HT-29 (cell line): ENCODE measurements at regions not wholly inside any gene's neighbourhood (a gene's known extent, or its start where the extent isn't known, plus 50 kb on each side); places are given as distances from the start of the nearest gene placed in this dataset.
"Not testable (repeated sequence)": the region's sequence is repeated elsewhere in the genome, so short reads cannot be mapped to it uniquely, and the experiment has no call there.

Experiments used
- DNase-seq: peaks from one replicate; pipeline ENCODE4 v3.0.0-alpha.2; 2015; ENCODE audit warnings: low spot score

DNA sequence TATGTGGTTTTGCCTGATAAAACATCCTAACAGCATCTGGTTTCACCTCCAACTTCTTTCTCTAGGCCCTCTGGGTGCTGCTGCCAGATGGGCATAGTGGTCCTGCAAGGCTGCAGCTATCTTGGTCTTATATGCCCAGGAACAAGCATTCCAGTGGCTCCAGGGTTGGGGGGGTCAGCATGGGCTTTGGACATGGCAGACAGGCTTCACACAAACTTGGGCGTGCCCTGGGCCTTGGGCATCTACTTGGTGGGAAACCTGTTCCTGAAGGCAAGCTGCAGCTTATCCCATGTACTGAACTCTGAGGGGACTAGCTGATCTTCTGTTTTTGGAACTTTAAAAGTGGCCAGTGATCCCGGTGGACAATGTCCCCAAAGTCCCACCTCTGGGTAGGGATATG is 54.9 kb upstream of the ZNF678 start:
- no peak for DNase-seq

DNA sequence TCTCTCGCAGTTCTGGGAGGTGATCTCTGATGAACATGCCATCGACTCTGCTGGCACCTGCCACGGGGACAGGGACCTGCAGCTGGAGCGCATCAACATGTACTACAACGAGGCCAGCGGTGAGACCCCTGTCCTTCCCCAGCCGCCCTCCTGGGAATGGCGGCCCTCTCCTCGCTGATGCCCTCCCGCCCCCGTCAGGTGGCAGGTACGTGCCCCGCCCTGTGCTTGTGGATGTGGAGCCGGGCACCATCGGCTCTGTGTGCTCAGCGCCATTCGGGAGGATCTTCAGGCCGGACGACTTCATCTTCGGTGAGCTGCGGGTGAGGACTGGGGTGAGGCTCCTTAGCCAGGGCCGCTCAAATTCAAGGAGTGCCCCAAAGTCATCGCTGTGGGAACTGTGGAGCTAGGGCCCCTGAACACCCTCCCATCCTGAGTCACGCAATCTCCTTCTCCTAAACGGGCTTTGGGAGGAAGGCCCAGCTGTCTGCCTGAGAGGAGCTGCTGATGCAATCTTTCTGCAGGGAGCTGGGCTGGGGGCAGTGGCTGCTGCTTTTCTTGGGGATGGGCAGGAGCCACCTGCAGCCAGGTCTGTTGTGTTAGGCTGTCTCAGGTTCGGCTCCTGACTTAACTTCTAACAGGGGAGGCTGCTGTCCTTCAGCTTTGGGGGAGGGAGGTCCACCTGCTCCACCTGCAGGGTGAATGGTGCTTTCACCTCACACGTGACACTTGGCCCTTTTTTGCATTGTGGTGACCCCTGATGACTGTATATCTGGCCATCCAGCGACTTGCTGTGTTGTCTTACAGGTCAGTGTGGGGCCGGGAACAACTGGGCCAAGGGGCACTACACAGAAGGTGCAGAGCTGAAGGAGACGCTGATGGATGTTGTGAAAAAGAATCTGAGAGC is 56.6 kb upstream of the ZNF678 start:
- DNase-seq, result not testable (repeated sequence)

DNA sequence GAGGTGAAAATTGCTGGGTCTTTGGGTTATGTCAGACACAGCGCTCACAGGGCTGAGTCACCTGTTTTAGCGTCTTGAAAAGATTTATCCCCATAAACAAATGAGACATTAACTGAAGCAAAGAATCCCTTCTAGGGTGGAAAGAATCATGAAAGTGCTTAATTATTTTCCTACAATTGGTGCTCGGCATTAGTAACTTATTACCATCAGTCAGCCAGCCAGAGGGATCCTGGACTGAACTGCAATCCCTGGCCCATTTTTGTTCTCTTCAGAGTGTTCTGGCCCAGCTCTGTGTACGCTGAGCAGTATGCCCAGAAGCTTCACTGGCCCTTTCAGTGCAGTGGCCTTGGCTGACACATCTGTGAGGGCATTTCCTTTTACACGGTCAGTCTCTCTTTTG is 67.3 kb upstream of the ZNF678 start:
- DNase-seq, result not testable (repeated sequence)

DNA sequence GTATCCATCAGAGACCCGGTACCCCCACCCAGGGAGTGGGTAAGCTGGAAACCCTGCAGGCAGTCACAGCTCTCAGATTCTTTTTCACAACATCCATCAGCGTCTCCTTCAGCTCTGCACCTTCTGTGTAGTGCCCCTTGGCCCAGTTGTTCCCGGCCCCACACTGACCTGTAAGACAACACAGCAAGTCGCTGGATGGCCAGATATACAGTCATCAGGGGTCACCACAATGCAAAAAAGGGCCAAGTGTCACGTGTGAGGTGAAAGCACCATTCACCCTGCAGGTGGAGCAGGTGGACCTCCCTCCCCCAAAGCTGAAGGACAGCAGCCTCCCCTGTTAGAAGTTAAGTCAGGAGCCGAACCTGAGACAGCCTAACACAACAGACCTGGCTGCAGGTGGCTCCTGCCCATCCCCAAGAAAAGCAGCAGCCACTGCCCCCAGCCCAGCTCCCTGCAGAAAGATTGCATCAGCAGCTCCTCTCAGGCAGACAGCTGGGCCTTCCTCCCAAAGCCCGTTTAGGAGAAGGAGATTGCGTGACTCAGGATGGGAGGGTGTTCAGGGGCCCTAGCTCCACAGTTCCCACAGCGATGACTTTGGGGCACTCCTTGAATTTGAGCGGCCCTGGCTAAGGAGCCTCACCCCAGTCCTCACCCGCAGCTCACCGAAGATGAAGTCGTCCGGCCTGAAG is 69.3 kb upstream of the ZNF678 start:
- DNase-seq, result not testable (repeated sequence)

DNA sequence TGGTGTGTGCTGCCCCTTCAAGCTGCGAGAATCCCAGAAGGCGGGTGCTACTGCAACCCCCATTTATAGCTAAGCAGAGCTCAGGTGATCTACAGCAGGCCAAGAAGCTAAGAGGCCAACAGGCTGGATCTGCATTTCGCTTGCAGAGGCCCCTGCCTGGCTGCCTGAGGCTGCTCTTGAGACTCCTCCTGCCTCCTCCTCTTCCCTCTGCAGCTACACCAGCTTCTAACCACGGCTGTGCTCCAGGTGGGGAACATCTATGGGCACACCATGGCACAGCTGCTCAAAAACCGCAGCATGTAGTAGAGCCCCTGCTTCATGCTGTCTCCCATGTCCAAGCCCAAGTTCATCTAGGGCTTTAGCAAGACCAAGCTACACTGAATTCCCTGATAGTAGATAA is 72.9 kb upstream of the ZNF678 start:
- DNase-seq, result no peak

DNA sequence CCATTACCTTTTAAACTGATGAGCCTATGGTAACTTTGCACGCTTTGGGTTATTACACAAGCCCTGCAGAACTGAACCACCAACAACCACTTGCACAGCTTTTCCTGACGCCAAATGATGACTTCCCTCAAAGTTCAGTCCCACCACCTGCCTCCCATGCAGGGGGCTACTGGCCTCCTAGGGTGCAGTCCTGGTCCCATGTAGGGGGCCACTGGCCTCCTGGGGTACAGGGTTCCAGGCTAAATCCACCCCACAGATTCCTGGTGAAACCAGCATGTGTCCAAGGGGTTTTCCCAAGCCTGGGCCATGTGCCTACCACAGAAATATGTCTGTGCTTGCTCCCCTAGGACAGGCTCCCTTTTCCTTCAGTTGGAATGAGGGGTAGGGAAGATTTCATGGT is 73.4 kb upstream of the ZNF678 start:
- DNase-seq, result no peak

DNA sequence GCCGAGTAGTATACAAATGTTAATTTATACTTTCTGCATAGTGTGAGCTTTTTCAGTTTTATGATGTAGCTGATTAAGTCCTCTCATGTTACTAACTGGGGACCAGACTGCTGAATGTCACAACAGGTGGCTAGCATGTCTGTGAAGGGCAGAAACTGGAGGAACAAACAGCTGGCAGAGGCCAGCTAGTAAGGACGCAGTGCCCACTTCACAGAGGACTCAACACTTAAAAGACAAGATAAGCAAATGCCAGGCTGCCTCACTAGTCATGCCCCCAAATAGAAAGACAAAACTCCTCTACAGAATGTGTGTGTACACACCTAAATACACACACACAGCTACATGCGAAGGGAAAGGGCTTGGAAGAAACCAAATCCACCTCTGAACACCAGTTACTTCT is 73.8 kb upstream of the ZNF678 start:
- no peak for DNase-seq

DNA sequence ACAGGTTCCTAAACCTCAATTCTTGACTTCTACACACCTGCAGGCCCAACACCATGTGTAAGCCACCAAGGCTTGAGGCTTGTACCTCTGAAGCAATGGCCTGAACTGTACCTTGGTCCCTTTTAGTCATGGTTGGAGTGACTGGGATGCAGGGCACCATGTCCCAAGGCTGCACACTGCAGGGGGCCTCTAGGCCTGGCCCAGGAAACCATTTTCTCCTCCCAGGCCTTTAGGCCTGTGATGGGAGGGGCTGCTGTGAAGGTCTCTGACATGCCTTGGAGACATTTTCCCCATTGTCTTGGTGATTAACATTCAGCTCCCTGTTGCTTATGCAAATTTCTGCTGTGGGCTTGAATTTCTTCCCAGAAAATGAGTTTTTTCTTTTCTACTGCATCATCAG is 75.8 kb upstream of the ZNF678 start:
- no peak for DNase-seq

DNA sequence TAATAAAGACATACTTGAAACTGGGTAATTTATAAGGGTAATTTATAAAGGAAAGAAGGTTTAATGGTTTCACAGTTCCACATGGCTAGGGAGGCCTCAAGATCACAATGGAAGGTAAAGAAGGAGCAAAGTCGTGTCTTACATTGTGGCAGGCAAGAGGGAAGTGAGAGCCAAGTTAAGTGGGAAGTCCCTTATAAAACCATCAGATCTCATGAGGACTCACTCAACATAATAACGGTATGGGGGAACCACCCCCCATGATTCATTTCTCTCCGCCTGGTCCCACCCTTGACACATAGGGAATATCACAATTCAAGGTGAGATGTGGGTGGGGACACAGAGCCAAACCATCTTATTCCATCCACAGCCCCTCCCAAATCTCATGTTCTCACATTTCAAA is 76.8 kb upstream of the ZNF678 start:
- no peak for DNase-seq

DNA sequence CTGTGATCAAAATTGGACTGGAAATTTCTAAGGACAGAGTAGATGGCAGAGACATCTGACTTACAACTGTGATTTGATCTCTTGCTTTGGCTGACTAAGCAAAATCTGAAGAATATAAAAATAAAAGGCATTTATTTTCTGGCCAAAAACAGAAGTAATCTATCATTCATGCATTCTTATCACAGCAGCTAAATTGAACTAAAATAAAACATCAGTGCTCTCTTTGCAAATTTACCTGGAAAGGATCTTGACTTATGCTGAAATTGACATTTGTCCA is 81.4 kb upstream of the ZNF678 start:
- DNase-seq, result no peak

DNA sequence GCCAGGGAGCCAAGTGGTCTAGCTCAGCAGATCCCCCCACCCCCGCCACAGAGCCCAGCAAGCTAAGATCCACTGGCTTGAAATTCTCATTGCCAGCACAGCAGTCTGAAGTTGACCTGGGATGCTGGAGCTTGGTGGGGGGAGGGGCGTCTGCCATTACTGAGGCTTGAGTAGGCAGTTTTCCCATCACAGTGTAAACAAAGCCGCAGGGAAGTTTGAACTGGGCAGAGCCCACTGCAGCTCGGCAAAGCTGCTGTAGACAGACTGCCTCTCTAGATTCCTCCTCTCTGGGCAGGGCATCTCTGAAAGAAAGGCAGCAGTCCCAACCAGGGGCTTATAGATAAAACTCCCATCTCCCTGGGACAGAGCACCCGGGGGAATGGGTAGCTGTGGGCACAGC is 89.3 kb upstream of the ZNF678 start:
- not testable (repeated sequence) for DNase-seq

DNA sequence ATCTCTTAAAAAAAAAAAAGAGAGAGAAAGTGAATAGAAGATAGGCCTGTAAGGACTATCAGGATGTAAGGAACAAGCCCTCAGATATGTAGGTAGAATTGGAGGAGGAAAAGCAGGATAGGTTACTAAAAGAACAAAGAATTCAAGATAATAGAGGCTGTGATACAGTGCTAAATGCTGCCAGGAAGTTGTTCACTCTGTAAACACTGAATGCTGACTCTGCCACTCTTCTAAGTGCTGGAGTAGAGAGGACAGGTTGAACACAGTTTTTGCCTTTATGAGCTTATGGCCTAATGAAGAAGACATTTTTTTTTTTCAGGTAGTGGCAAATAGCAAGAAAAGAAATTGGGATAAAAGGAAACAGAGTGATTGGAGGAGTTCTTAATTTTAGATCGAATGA is 90.6 kb upstream of the ZNF678 start:
- no peak for DNase-seq

DNA sequence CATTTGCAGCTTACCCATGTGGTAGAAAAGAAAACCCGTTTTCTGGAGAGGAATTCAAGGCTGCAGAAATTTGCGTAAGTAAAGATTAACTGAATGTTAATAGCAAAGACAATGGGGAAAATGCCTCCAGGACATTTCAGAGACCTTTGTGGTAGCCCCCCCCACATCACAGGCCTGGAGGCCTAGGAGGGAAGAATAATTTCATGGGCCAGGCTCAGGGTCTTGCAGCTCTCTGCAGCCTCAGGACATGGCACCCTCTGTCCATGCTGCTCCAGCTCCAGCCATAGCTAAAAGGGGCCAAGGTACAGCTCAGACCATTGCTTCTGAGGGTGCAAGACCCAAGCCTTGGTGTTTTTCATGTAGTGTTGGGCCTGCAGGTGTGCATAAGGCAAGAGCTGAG is 92.7 kb upstream of the ZNF678 start:
- no peak for DNase-seq

DNA sequence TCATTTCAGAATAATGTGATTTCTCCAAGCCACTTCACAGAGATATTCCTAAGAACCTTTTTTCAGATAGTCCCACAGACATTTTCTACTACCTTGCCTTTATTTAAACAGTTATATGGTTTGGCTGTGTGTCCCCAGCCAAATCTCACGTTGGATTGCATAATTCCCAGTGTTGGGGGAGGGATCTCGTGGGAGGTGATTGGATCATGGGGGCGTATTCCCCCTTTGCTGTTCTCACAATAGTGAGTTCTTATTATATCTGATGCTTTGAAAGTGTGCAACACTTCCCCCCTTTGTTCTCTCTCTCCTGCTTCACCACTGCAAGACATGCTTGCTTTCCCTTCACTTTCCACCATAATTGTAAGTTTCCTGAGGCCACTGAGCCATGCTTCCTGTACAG is 93.6 kb upstream of the ZNF678 start:
- no peak for DNase-seq

DNA sequence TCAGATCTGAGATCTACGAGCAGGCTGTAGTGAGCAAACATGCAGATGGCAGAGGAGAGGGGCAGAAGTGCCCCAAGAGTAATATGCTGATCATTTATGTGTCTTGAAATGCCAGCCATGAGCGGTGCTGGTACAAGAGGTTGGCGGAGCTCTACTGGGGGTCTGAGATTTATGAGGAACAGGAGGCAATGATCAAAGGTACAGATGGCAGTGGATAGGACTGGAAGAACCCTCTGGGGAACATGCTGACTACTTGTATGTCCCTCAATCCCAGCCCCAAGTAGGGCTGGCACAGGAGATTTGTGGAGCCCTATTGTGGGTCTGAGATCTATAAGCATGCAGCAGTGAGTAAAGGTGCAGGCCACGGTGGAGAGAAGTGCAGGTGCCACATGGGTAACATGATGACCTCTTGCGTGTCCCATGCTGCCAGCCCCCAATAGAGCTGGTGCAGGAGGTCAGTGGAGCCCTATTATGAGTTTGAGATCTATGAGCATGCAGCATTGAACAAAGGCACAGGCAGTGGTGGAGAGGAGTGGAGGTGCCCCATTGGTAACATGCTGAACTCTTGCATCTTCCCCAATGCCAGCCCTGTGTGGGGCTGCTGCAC is 97.2 kb upstream of the ZNF678 start:
- no peak for DNase-seq

DNA sequence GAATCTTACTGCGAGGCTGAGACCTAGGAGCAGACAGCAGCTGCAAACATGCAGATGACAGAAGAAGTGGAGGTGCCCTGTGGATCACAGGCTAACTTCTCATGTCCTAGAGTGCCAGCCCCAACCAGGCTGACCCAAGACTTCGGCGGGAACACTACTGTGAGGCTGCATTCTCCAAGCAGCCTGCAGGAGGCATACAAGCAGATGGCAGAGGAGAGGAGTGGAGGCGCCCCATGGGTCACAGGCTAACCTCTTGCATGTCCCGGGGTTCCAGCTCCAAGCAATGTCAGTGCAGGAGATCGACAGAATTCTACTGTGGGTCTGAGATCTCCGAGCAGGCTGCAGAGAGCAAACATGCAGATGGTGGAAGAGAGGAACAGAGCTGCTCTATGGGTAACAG is 98.1 kb upstream of the ZNF678 start:
- DNase-seq, result no peak

DNA sequence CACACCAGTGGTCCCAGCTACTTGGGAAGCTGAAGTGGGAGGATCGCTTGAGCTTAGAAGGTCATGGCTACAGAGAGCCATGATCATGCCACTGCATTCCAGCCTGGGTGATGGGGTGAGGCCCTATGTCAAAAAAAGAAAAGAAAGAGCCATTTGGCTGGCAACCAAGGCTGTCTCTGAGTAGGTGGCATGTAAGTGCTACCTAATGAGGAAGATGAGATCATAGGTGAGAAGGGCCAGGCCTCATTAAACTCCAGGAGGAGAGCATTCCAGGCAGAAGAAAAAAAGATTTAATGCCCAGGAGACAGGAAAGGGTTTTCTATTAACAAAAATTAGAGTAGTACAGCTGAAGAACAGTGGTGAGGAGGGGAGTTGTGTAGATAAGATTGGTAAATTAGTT is 103.4 kb upstream of the ZNF678 start:
- DNase-seq, result no peak

DNA sequence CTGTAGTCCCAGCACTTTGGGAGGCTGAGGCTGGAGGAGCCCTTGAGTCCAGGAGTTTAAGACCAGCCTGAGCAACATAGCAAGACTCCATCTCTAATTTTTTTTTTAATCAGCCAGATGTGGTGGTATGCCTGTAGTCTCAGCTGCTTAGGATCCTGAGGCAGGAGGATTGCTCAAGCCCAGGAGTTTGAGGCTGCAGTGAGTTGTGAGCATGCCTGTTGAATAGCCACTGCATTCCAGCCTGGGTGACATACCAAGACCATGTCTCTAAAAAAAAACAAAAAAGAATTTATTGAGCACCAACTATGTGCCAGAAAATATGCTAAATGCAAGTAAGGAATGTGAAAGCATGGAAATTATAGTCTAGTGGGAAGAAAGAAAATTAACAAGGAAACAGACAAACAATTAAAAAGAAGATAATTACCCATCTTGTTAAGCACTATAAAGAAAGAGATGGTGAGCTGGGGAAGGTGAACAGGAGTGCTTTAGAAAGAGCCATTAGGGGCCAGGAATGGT is 104.0 kb upstream of the ZNF678 start:
- DNase-seq, result no peak

DNA sequence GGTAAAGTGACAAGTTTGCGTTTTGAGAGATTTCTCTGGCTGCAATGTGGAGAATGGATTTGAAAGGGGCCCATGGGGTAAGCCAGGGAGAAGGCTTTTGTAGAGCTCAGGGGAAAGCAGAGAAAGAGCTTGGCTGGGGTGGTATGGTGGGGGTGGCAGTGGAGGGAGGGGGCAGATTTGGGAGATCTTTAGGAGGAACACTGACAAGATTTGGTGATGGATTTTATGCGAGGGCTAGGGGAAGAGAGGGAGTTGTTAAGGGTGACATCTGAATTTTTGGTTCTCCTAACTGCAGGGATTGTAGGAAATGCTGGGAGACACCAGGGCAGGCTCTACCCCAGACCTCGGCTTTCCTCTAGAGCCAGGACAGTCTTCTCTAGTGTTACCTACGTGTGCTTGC is 108.7 kb upstream of the ZNF678 start:
- no peak for DNase-seq

DNA sequence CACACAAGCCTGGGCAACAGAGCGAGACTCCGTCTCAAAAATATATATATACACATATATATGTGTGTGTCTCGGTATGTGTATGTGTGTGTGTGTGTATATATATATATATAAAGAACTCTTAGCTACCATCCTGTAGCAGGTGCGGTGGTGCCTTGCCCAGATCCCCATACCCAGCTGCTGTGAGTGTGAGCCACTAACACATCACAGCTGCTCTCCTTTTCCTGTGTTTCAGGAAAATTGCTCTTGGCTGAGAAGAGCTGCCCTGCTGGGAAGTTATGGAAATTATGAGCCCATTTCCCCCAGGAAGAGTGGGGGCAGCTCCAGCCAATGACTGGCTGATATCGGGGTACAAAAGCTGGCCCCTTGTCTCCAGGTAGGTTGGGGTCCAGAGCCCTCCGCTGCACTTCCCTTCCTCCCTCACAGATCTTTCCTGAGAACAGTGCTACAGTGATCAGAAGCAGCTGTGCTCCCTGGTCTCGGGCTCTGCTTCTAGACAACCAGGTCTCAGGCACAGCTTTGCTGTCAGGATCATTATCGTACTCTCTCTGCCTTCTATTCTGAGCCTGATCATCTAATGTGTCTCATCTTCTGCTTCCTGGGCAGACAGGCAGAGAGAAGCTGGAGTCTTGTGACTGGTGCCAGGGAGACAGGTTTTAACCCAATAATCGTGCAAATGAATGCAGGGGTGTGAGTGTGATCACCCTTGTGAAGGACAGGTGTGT is 109.6 kb upstream of the ZNF678 start:
- DNase-seq, result no peak

DNA sequence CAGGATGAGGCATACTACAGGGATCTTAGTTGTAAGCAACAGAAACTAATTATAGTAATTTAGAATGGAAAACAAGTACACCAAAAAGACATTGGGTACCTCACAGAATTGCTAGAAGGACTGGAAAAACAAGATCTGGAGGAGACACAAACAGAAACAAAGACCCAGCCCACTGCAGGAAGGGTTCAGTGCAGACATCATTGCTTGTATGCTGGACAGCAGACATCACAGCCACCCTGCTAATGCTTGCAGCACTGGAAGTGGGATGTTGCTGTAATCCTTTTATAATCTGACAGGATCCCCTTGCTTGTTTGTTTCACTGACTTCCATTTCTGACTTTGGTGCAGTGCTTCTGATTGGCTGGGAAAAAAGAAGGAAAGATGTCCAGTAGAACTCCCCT is 111.4 kb upstream of the ZNF678 start:
- DNase-seq, result no peak

DNA sequence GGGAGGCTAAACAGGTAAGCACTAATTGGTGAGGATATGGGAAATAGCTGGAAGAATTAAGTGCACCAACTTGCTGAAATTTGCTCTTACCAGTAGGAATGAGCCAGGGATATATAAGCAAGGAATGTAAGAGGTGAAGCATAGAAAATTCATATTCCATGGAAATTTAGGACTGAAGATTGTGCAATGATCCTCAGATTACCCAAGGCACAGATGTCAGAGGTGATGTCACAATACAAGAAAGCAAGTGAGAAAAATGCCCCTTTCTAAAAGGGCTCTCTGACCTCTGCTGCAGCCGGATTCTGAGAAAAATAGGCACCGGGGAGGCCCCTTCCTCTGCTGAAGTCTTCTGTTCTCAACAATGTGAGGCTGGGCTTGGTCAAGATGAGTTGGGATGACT is 112.3 kb upstream of the ZNF678 start:
- DNase-seq, result no peak
